ENCODE measurements at regions not wholly inside any gene's neighbourhood (a gene's known extent, or its start where the extent isn't known, plus 50 kb on each side); places are given as distances from the start of the nearest gene placed in this dataset.

- H3K4me3 ChIP-seq (ENCODE audit: low read depth, low read length) = no peak overlapping the region
- no peak for DNase-seq (ENCODE audit: low read depth, low spot score)
- in situ Hi-C loops (cut with HindIII; ENCODE audit: low sequenced_read_pairs) = no loop called here
- no peak for TF ChIP-seq CTCF (IDR thresholded peaks at IDR 0.05; ENCODE audit: low read depth, low read length)
Observed at GRCh38 chr16:82331974-82332750, 162.1 kb upstream of the MPHOSPH6 start.

GRCh38 chr16:82331397-82331796, 161.4 kb upstream of the MPHOSPH6 start:
- DNase-seq (ENCODE audit: low read depth, low spot score) = no peak
- H3K4me3 ChIP-seq (ENCODE audit: low read depth, low read length) = no peak overlapping the region
- TF ChIP-seq CTCF (IDR thresholded peaks at IDR 0.05; ENCODE audit: low read depth, low read length) = no peak
- in situ Hi-C loops (cut with HindIII; ENCODE audit: low sequenced_read_pairs) = no loop called here

GRCh38 chr16:82329504-82330192, 159.6 kb upstream of the MPHOSPH6 start:
- no peak overlapping the region for H3K4me3 ChIP-seq (ENCODE audit: low read depth, low read length)
- no peak for DNase-seq (ENCODE audit: low read depth, low spot score)
- in situ Hi-C loops (cut with HindIII; ENCODE audit: low sequenced_read_pairs) = no loop called here
- no peak for TF ChIP-seq CTCF (IDR thresholded peaks at IDR 0.05; ENCODE audit: low read depth, low read length)

GRCh38 chr16:82328881-82329469, 159.0 kb upstream of the MPHOSPH6 start:
- in situ Hi-C loops (cut with HindIII; ENCODE audit: low sequenced_read_pairs) = no loop called here
- TF ChIP-seq CTCF (IDR thresholded peaks at IDR 0.05; ENCODE audit: low read depth, low read length) = no peak
- DNase-seq (ENCODE audit: low read depth, low spot score) = no peak
- H3K4me3 ChIP-seq (ENCODE audit: low read depth, low read length) = no peak overlapping the region

GRCh38 chr16:82323171-82323570, 153.1 kb upstream of the MPHOSPH6 start:
- in situ Hi-C loops (cut with HindIII; ENCODE audit: low sequenced_read_pairs) = no loop called here
- no peak for TF ChIP-seq CTCF (IDR thresholded peaks at IDR 0.05; ENCODE audit: low read depth, low read length)
- DNase-seq (ENCODE audit: low read depth, low spot score) = no peak
- no peak overlapping the region for H3K4me3 ChIP-seq (ENCODE audit: low read depth, low read length)

- no peak for DNase-seq (ENCODE audit: low read depth, low spot score)
- no peak overlapping the region for H3K4me3 ChIP-seq (ENCODE audit: low read depth, low read length)
- in situ Hi-C loops (cut with HindIII; ENCODE audit: low sequenced_read_pairs) = no loop called here
- TF ChIP-seq CTCF (IDR thresholded peaks at IDR 0.05; ENCODE audit: low read depth, low read length) = no peak
Observed at GRCh38 chr16:82322177-82322576, 152.2 kb upstream of the MPHOSPH6 start.
